ENCODE measurements at regions not wholly inside any gene's neighbourhood (a gene's known extent, or its start where the extent isn't known, plus 50 kb on each side); places are given as distances from the start of the nearest gene placed in this dataset.
"Not testable (repeated sequence)": the region's sequence is repeated elsewhere in the genome, so short reads cannot be mapped to it uniquely, and the experiment has no call there.

- no peak for DNase-seq
Observed at GRCh38 chr13:33554919-33555791, 262.8 kb upstream of the RFC3 start.

- DNase-seq: no peak
Observed at GRCh38 chr13:33556828-33557227, 261.1 kb upstream of the RFC3 start.

- no peak for DNase-seq
Observed at GRCh38 chr13:33560726-33561125, 257.2 kb upstream of the RFC3 start.

DNA sequence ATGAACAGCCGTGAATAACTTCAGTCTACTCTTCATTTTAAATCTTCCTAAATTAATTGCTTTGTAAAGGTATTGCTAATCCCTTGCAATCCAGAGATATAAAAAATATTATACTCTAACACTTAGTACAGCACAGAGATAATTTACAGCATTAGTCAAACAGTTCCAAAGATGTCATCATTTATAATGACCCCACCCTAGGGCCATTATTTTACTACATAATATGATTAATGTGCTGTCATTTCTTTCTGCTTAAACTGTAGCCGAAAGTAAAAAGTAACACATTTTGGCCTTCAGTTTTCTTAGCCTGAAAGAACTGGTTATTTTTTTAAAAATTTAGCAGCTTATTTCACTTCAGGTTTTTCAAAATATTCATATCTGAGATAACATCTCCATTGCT is 256.3 kb upstream of the RFC3 start:
- no peak for DNase-seq

GRCh38 chr13:33571618-33572017 is 246.3 kb upstream of the RFC3 start:
- no peak for DNase-seq

GRCh38 chr13:33572322-33572721 is 245.6 kb upstream of the RFC3 start:
- not testable (repeated sequence) for DNase-seq

DNA sequence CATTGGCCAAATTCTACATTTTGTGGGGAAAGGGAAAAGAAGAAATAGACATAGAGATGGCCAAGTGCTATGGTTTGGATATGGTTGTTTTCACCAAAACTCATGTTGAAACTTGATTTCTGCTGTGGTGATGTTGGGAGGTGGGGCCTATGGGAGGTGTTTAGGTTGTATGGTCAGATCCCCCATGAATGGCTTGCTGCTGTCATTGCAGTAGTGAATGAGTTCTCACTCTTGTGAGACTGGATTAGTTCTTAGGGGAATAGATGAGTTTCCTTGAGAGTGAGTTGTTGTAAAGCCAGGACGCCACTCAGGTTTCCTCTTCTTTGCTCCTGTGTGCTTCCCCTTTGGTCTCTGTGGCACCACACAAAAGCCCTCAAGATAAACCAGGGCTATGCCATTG is 242.6 kb upstream of the RFC3 start:
- DNase-seq: no peak

DNA sequence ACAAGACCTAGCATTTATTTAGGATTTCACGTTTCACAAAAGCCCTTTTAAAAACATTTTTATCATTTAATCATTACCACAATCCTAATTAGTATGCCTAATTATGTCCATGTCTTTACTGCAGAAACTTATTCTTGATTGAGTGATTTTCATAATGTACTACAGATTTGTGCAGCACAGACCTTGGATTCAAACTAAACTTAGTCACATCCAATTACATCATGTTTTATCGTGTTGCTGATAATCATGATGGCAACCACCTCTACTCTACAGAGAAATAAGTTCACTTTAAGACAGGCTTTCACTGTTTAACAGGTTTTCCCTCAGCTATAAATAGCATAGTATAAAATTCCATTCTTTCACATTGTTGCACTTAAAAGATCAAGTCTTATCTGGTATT is 240.9 kb upstream of the RFC3 start:
- no peak for DNase-seq

GRCh38 chr13:33578786-33579185 is 239.2 kb upstream of the RFC3 start:
- no peak for DNase-seq

DNA sequence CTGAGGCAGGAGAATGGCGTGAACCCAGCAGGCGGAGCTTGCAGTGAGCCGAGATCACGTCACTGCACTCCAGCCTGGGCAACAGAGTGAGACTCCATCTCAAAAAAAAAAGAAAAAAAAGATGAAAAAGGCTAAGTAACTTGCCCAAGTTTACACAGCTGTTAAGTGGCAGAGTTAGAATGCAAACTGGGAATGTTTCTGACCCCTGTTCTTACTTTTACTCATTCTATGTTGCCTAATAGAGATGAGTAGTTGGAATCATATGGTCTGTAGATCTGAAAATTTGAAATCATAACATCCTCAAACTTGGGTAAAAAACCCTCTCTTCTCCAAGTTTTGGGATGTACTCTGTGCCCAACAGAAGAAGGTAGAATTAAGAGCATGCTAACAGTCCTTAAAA is 235.8 kb upstream of the RFC3 start:
- DNase-seq: no peak

- DNase-seq: no peak
Observed at GRCh38 chr13:33583398-33583797, 234.6 kb upstream of the RFC3 start.

DNA sequence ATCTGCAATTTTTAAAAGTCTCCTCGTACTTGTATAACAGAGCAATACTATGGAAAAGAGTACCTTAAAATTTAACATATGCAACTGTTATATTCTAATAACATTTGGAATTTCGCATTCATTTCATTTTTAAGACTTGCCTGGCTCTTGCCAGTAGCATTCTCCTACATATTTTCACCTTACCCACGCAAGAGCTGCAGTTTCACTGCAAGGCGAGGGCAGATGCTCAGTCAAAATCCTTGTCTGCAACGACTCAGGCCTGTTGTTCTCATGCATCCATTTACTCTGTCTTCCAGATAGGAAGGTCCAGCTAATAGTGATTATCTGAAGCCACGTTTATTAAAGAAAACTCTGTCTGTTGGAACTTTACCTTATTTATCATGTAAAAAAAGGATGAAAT is 227.0 kb upstream of the RFC3 start:
- no peak for DNase-seq

GRCh38 chr13:33606692-33607091 is 211.3 kb upstream of the RFC3 start:
- no peak for DNase-seq

DNA sequence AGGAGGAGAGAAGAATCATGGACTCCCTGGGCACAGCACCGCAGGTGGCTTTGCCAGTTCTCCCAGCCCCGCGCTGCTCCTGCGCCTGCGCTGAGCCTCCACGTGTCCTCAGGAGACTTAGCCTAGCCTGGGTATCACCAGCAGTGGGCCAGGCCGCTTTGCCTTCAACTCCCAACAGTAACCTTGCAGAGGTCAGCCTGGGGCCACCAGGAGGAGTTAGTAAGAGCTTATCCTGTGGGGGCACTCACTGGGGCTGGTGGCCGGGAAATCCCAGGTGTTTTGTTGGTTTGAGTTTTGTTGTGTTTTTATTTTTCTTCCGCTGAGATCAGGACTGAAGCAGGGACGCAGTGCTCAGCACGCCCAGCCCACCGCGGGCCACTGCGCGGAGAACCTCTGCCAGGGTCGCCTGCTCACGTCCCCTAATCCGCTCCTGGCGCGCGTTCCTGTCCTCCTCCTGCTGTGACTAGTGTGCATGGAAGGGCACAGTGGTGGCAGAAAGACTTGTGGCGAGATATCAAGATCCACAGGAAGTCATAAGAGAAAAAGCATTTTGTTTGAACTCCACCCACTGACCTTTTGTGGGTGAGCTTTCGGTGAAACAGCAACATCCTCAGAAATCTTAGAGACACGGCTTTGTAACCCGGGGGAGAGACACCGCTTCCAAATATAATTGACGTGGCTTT is 207.4 kb upstream of the RFC3 start:
- no peak for DNase-seq

- DNase-seq: peak; percentile 61
Observed at GRCh38 chr13:33611121-33611805, 206.7 kb upstream of the RFC3 start.

GRCh38 chr13:33612641-33613638 is 205.0 kb upstream of the RFC3 start:
- DNase-seq: no peak

GRCh38 chr13:33615436-33615835 is 202.5 kb upstream of the RFC3 start:
- no peak for DNase-seq

DNA sequence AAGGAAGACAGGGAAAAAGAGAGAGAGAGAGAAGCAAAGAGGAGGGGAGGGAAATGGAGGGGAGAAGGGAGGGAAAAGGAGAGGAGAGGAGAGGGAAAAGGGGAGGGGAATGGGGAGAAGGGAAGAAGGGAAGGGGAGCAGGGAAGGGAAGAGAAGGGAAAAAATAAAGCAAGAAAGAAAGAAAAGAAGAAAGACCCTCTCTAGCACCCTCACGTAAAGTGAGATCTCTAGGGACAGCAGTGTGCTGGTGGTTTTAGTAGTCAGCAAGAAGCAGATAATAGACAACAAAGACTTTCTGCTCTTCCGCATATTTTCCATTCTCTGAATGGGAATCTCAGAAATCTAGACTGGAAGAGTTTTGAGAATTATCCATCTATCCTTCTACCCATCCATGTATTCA is 201.8 kb upstream of the RFC3 start:
- no peak for DNase-seq

GRCh38 chr13:33617055-33617454 is 200.9 kb upstream of the RFC3 start:
- no peak for DNase-seq

GRCh38 chr13:33624253-33624652 is 193.7 kb upstream of the RFC3 start:
- DNase-seq: no peak

GRCh38 chr13:33624740-33625139 is 193.2 kb upstream of the RFC3 start:
- no peak for DNase-seq

DNA sequence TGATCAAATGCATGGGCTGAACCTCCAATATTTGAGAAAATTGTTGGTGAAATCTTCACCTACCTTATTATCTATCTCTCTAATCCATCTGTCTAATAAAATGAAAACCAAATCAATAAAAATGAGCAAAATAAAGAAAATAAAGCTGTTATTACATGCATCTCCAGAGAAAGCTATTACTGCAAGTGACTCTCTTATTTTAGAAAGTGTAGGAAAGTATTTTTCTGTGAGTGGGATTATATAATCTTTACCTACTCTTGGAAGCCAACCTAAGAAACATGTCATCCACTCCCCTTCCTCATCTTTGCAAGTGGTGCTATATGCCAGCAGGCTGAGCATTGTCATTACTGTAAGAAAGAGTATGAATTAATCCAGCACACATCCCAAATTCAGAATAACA is 191.5 kb upstream of the RFC3 start:
- DNase-seq: no peak

Measured in muscle of arm (tissue), 1 donor.